ENCODE measurements at regions not wholly inside any gene's neighbourhood (a gene's known extent, or its start where the extent isn't known, plus 50 kb on each side); places are given as distances from the start of the nearest gene placed in this dataset.
"Not testable (repeated sequence)": the region's sequence is repeated elsewhere in the genome, so short reads cannot be mapped to it uniquely, and the experiment has no call there.

- DNase-seq (ENCODE audit: low spot score) = peak; percentile 23
Measured at GRCh38 chr2:239870276-239870675, 154.9 kb downstream of the NDUFA10 start.

GRCh38 chr2:239869272-239870155 is 155.6 kb downstream of the NDUFA10 start:
- intact Hi-C loops (cut with DNase I) = no loop called here
- peak; percentile 61 for DNase-seq (ENCODE audit: low spot score)

More at GRCh38 chr2:239870276-239870675, 154.9 kb downstream of the NDUFA10 start:
- intact Hi-C loops (cut with DNase I) = no loop called here

- intact Hi-C loops (cut with DNase I) = no loop called here
Measured at GRCh38 chr2:239868556-239869181, 156.5 kb downstream of the NDUFA10 start.

GRCh38 chr2:239866778-239867177 is 158.4 kb downstream of the NDUFA10 start:
- intact Hi-C loops (cut with DNase I) = no loop called here

More at GRCh38 chr2:239868556-239869181, 156.5 kb downstream of the NDUFA10 start:
- no peak for DNase-seq (ENCODE audit: low spot score)

DNA sequence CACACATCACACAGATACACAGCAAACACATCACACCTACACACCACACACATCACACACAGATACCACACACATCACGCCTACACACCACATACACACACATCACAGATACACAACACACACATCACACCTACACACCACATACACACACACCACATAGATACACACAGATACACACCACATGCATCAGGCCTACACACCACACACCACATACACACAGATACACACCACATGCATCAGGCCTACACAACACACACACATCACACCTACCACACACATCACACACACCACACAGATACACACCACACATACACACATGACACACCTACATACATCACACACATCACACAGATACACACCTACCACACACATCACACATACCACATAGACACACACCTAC is 158.8 kb downstream of the NDUFA10 start:
- intact Hi-C loops (cut with DNase I) = no loop called here
- DNase-seq (ENCODE audit: low spot score) = no peak

More at GRCh38 chr2:239866778-239867177, 158.4 kb downstream of the NDUFA10 start:
- no peak for DNase-seq (ENCODE audit: low spot score)

- DNase-seq (ENCODE audit: low spot score); intact Hi-C loops (cut with DNase I): not testable (repeated sequence)
Measured at GRCh38 chr2:239865856-239866255, 159.3 kb downstream of the NDUFA10 start.

GRCh38 chr2:239865059-239865639 is 160.0 kb downstream of the NDUFA10 start:
- DNase-seq (ENCODE audit: low spot score) = peak; percentile 63
- intact Hi-C loops (cut with DNase I) = no loop called here

GRCh38 chr2:239864247-239865058 is 160.7 kb downstream of the NDUFA10 start:
- DNase-seq (ENCODE audit: low spot score) = peak; percentile 67
- intact Hi-C loops (cut with DNase I) = no loop called here

GRCh38 chr2:239862613-239863012 is 162.5 kb downstream of the NDUFA10 start:
- intact Hi-C loops (cut with DNase I) = no loop called here
- DNase-seq (ENCODE audit: low spot score) = no peak

GRCh38 chr2:239858179-239858578 is 167.0 kb downstream of the NDUFA10 start:
- DNase-seq (ENCODE audit: low spot score) = no peak
- intact Hi-C loops (cut with DNase I) = no loop called here

GRCh38 chr2:239857591-239857990 is 167.6 kb downstream of the NDUFA10 start:
- DNase-seq (ENCODE audit: low spot score) = no peak
- intact Hi-C loops (cut with DNase I) = no loop called here

DNA sequence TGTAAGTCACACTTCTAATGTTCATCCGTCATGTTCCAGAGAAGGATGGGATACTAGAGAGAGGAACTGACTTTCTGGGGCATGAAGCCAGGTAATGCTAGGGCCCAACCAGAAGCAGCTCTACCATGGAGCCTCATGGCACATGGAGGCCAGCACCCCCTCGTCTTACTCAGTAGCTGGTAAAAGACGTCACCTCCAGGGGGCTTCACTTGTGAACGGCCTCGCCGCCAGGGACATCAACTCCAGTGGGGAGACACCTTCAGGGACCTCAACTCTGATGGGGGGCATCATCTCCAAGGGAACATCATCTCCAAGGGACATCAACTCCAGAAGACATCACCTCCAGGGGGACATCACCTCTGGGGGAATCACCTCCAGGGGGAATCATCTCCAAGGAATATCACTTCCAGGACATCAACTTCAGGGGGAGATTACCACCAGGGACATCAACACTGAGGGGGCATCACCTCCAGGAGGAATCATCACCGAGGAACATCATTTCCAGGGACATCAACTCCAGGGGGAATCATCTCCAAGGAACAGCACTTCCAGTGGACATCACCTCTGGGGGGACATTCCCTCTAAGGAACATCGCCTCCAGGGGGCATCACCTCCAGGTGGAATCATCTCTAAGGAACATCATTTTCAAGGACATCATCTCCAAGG is 168.4 kb downstream of the NDUFA10 start:
- peak; percentile 63 for DNase-seq (ENCODE audit: low spot score)
- intact Hi-C loops (cut with DNase I) = no loop called here

GRCh38 chr2:239855863-239856587 is 169.1 kb downstream of the NDUFA10 start:
- intact Hi-C loops (cut with DNase I) = no loop called here
- peak; percentile 84 for DNase-seq (ENCODE audit: low spot score)

DNA sequence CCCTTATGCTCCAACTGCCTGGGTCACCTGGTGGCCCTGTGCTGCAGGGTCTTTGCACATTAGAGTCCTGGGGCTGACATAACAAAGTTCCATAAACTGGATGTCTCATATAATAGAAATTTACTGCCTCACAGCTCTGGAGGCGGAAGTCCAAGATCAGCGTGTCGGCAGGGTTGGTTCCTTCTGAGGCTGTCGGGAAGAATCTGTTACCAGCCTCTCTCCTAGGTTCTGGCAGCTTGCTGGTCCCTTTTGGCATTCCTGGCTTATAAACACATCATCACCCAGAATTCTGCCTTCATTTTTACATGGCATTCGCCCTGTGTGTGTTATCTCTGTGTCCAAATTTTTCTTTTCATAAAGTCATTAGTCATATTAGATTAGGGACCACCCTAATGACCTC is 170.5 kb downstream of the NDUFA10 start:
- peak; percentile 26 for DNase-seq (ENCODE audit: low spot score)

DNA sequence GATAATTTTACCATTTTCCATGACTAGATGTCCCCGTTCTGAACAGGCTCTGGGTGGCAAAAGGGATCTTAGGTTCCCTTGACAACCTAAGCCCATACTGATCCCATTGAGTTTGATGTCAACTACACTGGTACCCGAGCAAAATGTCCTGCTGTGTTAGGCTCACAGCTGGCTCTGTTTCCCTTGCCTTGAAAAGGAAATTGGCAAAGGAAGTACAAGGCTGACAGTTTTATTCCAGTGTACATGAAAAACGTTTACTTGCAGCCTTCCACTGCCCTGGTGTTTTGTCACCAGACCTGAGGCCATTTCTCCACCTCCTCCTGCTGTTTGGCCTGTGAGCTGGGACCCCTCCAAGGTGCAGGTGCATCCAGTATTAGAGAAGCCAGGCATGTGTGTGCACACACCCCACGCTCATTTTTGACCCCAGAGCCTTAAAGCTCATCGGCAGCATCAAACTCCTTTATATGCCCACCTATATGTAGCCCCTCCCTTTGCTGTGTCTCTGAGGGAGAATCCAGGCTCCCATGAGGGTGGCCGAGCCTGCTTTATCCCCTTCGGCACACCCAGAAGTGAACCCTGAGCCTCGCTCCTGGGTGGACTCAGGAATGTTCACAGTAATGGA is 171.3 kb downstream of the NDUFA10 start:
- peak; percentile 51 for DNase-seq (ENCODE audit: low spot score)
- intact Hi-C loops (cut with DNase I) = no loop called here

More for the DNA sequence above, 170.5 kb downstream of the NDUFA10 start:
- intact Hi-C loops (cut with DNase I) = no loop called here

DNA sequence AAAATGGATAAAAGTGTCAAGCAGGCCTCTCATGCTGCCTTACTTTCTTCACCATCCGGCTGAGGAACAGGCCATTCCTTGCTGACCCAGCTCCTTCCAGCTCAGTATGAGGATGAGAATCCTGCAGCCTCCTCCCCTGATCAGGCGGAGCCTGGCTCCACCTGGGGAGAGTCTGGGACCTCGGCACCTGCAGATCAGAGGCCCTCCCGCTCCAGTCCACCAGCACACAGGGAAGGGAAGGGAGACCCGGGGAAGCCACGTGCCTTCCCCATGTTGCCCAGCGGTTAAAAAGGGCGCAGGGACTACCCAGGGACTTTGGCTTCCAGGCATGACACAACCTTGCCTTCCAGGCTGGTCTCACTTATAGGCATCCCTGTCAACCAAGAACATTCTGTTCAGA is 172.0 kb downstream of the NDUFA10 start:
- DNase-seq (ENCODE audit: low spot score) = peak; percentile 53
- intact Hi-C loops (cut with DNase I) = no loop called here

DNA sequence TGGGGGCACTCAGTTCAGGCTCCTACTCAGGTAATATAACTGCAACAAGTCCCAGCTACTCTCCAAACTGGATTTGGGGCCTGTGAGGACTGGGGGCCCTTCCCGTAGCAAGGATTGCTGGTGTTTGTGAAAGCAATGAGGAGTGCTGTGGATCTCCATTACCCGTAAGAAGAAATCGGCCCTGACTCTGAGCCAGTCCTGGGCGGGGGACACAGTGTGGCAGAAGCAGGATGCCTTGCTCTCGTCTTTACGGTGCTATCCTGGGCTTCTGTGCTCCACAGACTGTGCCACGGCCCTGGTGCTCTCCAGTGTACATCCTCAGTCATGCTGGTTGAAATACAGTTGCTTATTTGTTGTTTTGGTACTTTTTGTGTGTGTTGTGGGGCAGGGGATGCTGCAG is 172.9 kb downstream of the NDUFA10 start:
- DNase-seq (ENCODE audit: low spot score) = peak; percentile 46
- intact Hi-C loops (cut with DNase I) = no loop called here

Measured in posterior vena cava (tissue), 2 donors.